ENCODE measurements at regions not wholly inside any gene's neighbourhood (a gene's known extent, or its start where the extent isn't known, plus 50 kb on each side); places are given as distances from the start of the nearest gene placed in this dataset.

GRCh38 chr3:124415446-124415960 is 314.7 kb upstream of the UMPS start:
- Histone ChIP-seq H3K4me3 (ENCODE audit: low read length) (no peak overlapping the region), H3K4me1 (ENCODE audit: insufficient read depth, low read length) (no peaks in the 10 kb centered on the region), H3K9me3 (ENCODE audit: low read depth, low read length) (no peaks in the 10 kb centered on the region), H3K27me3 (ENCODE audit: insufficient read depth, low read length) (no peaks in the 10 kb centered on the region)

GRCh38 chr3:124419303-124419702 is 310.9 kb upstream of the UMPS start:
- Histone ChIP-seq H3K4me3 (ENCODE audit: low read length) (no peak overlapping the region), H3K27me3 (ENCODE audit: insufficient read depth, low read length) (no peaks in the 10 kb centered on the region), H3K4me1 (ENCODE audit: insufficient read depth, low read length) (no peaks in the 10 kb centered on the region), H3K9me3 (ENCODE audit: low read depth, low read length) (no peaks in the 10 kb centered on the region)

- no peaks in the 10 kb centered on the region for H3K27me3 ChIP-seq (ENCODE audit: insufficient read depth, low read length)
- no peak overlapping the region for H3K4me3 ChIP-seq (ENCODE audit: low read length)
- no peaks in the 10 kb centered on the region for H3K9me3 ChIP-seq (ENCODE audit: low read depth, low read length)
- no peaks in the 10 kb centered on the region for H3K4me1 ChIP-seq (ENCODE audit: insufficient read depth, low read length)
Observed at GRCh38 chr3:124420392-124420791, 309.9 kb upstream of the UMPS start.

- Histone ChIP-seq H3K4me1 (ENCODE audit: insufficient read depth, low read length) (no peaks in the 10 kb centered on the region), H3K4me3 (ENCODE audit: low read length) (no peak overlapping the region), H3K27me3 (ENCODE audit: insufficient read depth, low read length) (no peaks in the 10 kb centered on the region), H3K9me3 (ENCODE audit: low read depth, low read length) (no peaks in the 10 kb centered on the region)
Observed at GRCh38 chr3:124422805-124423204, 307.4 kb upstream of the UMPS start.

- Histone ChIP-seq H3K4me1 (ENCODE audit: insufficient read depth, low read length) (no peaks in the 10 kb centered on the region), H3K27me3 (ENCODE audit: insufficient read depth, low read length) (no peaks in the 10 kb centered on the region), H3K4me3 (ENCODE audit: low read length) (no peak overlapping the region), H3K9me3 (ENCODE audit: low read depth, low read length) (no peaks in the 10 kb centered on the region)
Observed at GRCh38 chr3:124424396-124424795, 305.9 kb upstream of the UMPS start.

GRCh38 chr3:124425972-124426371 is 304.3 kb upstream of the UMPS start:
- H3K27me3 ChIP-seq (ENCODE audit: insufficient read depth, low read length) = no peaks in the 10 kb centered on the region

GRCh38 chr3:124428372-124429128 is 301.7 kb upstream of the UMPS start:
- Histone ChIP-seq H3K4me3 (ENCODE audit: low read length) (no peak overlapping the region), H3K4me1 (ENCODE audit: insufficient read depth, low read length) (no peaks in the 10 kb centered on the region), H3K9me3 (ENCODE audit: low read depth, low read length) (no peaks in the 10 kb centered on the region), H3K27me3 (ENCODE audit: insufficient read depth, low read length) (no peaks in the 10 kb centered on the region)

More at GRCh38 chr3:124425972-124426371, 304.3 kb upstream of the UMPS start:
- H3K9me3 ChIP-seq (ENCODE audit: low read depth, low read length) = no peaks in the 10 kb centered on the region
- H3K4me3 ChIP-seq (ENCODE audit: low read length) = no peak overlapping the region
- no peaks in the 10 kb centered on the region for H3K4me1 ChIP-seq (ENCODE audit: insufficient read depth, low read length)

- no peak overlapping the region for H3K4me3 ChIP-seq (ENCODE audit: low read length)
- no peaks in the 10 kb centered on the region for H3K4me1 ChIP-seq (ENCODE audit: insufficient read depth, low read length)
- no peaks in the 10 kb centered on the region for H3K27me3 ChIP-seq (ENCODE audit: insufficient read depth, low read length)
- H3K9me3 ChIP-seq (ENCODE audit: low read depth, low read length) = no peaks in the 10 kb centered on the region
Observed at GRCh38 chr3:124429129-124429815, 301.0 kb upstream of the UMPS start.

GRCh38 chr3:124431331-124431994 is 298.8 kb upstream of the UMPS start:
- no peaks in the 10 kb centered on the region for H3K4me1 ChIP-seq (ENCODE audit: insufficient read depth, low read length)
- no peak overlapping the region for H3K4me3 ChIP-seq (ENCODE audit: low read length)
- no peaks in the 10 kb centered on the region for H3K27me3 ChIP-seq (ENCODE audit: insufficient read depth, low read length)
- no peaks in the 10 kb centered on the region for H3K9me3 ChIP-seq (ENCODE audit: low read depth, low read length)

GRCh38 chr3:124434176-124434575 is 296.1 kb upstream of the UMPS start:
- no peaks in the 10 kb centered on the region for H3K9me3 ChIP-seq (ENCODE audit: low read depth, low read length)
- H3K4me3 ChIP-seq (ENCODE audit: low read length) = no peak overlapping the region
- no peaks in the 10 kb centered on the region for H3K27me3 ChIP-seq (ENCODE audit: insufficient read depth, low read length)
- H3K4me1 ChIP-seq (ENCODE audit: insufficient read depth, low read length) = no peaks in the 10 kb centered on the region

- Histone ChIP-seq H3K4me1 (ENCODE audit: insufficient read depth, low read length) (no peaks in the 10 kb centered on the region), H3K4me3 (ENCODE audit: low read length) (no peak overlapping the region), H3K9me3 (ENCODE audit: low read depth, low read length) (no peaks in the 10 kb centered on the region), H3K27me3 (ENCODE audit: insufficient read depth, low read length) (no peaks in the 10 kb centered on the region)
Observed at GRCh38 chr3:124435467-124435866, 294.8 kb upstream of the UMPS start.

- no peaks in the 10 kb centered on the region for H3K27me3 ChIP-seq (ENCODE audit: insufficient read depth, low read length)
- no peaks in the 10 kb centered on the region for H3K9me3 ChIP-seq (ENCODE audit: low read depth, low read length)
- H3K4me1 ChIP-seq (ENCODE audit: insufficient read depth, low read length) = no peaks in the 10 kb centered on the region
- no peak overlapping the region for H3K4me3 ChIP-seq (ENCODE audit: low read length)
Observed at GRCh38 chr3:124438813-124439212, 291.4 kb upstream of the UMPS start.

- no peaks in the 10 kb centered on the region for H3K4me1 ChIP-seq (ENCODE audit: insufficient read depth, low read length)
- no peaks in the 10 kb centered on the region for H3K9me3 ChIP-seq (ENCODE audit: low read depth, low read length)
- no peak overlapping the region for H3K4me3 ChIP-seq (ENCODE audit: low read length)
- no peaks in the 10 kb centered on the region for H3K27me3 ChIP-seq (ENCODE audit: insufficient read depth, low read length)
Observed at GRCh38 chr3:124439603-124440002, 290.6 kb upstream of the UMPS start.

GRCh38 chr3:124441766-124442165 is 288.5 kb upstream of the UMPS start:
- no peaks in the 10 kb centered on the region for H3K4me1 ChIP-seq (ENCODE audit: insufficient read depth, low read length)
- H3K9me3 ChIP-seq (ENCODE audit: low read depth, low read length) = no peaks in the 10 kb centered on the region
- no peaks in the 10 kb centered on the region for H3K27me3 ChIP-seq (ENCODE audit: insufficient read depth, low read length)
- no peak overlapping the region for H3K4me3 ChIP-seq (ENCODE audit: low read length)

- Histone ChIP-seq H3K27me3 (ENCODE audit: insufficient read depth, low read length) (no peaks in the 10 kb centered on the region), H3K4me1 (ENCODE audit: insufficient read depth, low read length) (no peaks in the 10 kb centered on the region), H3K9me3 (ENCODE audit: low read depth, low read length) (no peaks in the 10 kb centered on the region), H3K4me3 (ENCODE audit: low read length) (no peak overlapping the region)
Observed at GRCh38 chr3:124442463-124442862, 287.8 kb upstream of the UMPS start.

Data from mononuclear cell (primary cell).